Ascending aorta (tissue), 2 donors: ENCODE measurements at regions not wholly inside any gene's neighbourhood (a gene's known extent, or its start where the extent isn't known, plus 50 kb on each side); places are given as distances from the start of the nearest gene placed in this dataset.

Experiments used
- DNase-seq, 2 donors: peaks; one replicate each; pipeline ENCODE4 v3.0.0-alpha.2; 2019; ENCODE audit warnings: low spot score in 2 of 2
- H3K27ac ChIP-seq, 2 donors: fragments of 200-600 bp; sonication (generic); one replicate each; pipeline ENCODE4 v1.5.1; 2016 to 2017; ENCODE audit warnings: mild to moderate bottlenecking in 1 of 2
- H3K27me3 ChIP-seq: fragments of 200-600 bp; sonication (generic); one replicate; pipeline ENCODE4 v1.5.1; 2017
- H3K36me3 ChIP-seq, 2 donors: fragments of 200-600 bp; sonication (generic); one replicate each; pipeline ENCODE4 v1.5.1; 2016
- H3K4me1 ChIP-seq, 2 donors: fragments of 200-600 bp; sonication (generic); one replicate each; pipeline ENCODE4 v1.5.1; 2016 to 2017; ENCODE audit warnings: mild to moderate bottlenecking in 1 of 2
- H3K4me3 ChIP-seq, 2 donors: fragments of 200-600 bp; sonication (generic); one replicate each; pipeline ENCODE4 v1.5.1; 2016 to 2017; ENCODE audit warnings: mild to moderate bottlenecking in 1 of 2
- H3K9me3 ChIP-seq, 2 donors: fragments of 200-600 bp; sonication (generic); one replicate each; pipeline ENCODE4 v1.5.1; 2016
- intact Hi-C: fragments of 100-400 bp; cut with DNase I; formaldehyde crosslinking; loops from one replicate; pipeline ENCODE4 v1.15.1; 2023
- TF ChIP-seq, protein P1 (sequence below), 3 experiments: fragments of 200-600 bp in 2 of 3; fragments of 450-650 bp in 1 of 3; sonication (generic) in 2 of 3; IDR thresholded peaks; one replicate each; pipeline ENCODE4 v1.5.1; 2016 to 2019; ENCODE audit warnings: antibody characterized with exemption in 3 of 3, mild to moderate bottlenecking in 1 of 3, moderate library complexity in 1 of 3

DNA sequence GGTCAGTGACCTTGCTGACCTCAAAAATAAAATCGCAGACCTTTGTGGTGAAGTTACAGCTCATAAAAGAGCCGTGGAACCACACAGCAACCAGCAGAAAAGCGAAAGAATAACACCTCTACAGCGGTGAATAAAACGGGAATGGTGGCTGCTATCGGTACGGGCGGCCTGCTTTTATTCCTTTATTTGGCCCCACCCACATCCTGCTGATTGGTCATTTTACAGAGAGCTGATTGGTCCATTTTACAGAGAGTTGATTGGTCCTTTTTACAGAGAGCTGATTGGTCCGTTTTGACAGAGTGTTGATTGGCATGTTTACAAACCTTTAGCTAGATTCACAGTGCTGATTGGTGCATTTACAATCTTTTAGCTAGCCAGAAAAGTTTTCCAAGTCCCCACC is 80.7 kb upstream of the ATP10A start:
- H3K4me1 ChIP-seq = no peaks in the 10 kb centered on the region

DNA sequence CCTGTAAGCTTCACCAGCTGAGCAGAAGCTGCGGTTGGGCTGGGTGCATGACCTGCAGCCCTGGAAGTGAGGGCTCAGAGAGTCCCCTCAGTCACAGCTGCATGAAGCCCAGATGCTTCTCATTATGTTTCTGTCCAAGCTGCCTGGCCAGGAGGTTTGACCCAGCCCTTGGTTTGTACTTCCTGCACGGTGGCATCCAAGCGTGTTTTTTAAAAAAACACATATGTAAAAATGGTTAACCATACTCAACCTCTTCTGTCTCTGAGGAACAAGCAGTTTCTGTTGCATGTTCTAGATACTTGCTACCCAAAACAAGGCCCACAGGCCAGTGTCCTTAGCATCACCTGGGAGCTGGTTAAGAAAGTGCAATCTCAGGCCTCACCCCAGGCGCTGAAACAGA is 76.0 kb upstream of the ATP10A start:
- DNase-seq = no peak
- TF ChIP-seq, protein P1, sequence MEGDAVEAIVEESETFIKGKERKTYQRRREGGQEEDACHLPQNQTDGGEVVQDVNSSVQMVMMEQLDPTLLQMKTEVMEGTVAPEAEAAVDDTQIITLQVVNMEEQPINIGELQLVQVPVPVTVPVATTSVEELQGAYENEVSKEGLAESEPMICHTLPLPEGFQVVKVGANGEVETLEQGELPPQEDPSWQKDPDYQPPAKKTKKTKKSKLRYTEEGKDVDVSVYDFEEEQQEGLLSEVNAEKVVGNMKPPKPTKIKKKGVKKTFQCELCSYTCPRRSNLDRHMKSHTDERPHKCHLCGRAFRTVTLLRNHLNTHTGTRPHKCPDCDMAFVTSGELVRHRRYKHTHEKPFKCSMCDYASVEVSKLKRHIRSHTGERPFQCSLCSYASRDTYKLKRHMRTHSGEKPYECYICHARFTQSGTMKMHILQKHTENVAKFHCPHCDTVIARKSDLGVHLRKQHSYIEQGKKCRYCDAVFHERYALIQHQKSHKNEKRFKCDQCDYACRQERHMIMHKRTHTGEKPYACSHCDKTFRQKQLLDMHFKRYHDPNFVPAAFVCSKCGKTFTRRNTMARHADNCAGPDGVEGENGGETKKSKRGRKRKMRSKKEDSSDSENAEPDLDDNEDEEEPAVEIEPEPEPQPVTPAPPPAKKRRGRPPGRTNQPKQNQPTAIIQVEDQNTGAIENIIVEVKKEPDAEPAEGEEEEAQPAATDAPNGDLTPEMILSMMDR (IDR thresholded peaks at IDR 0.05) = no peak
- Histone ChIP-seq H3K36me3 (no peaks in the 10 kb centered on the region), H3K27me3 (no peaks in the 10 kb centered on the region), H3K4me3 (no peak overlapping the region), H3K4me1 (peaks cover 0 to 6% of the 10 kb centered on the region in 2 donors), H3K9me3 (no peaks in the 10 kb centered on the region), H3K27ac (no peak overlapping the region)
- intact Hi-C loops = no loop called here

More for the DNA sequence above, 80.7 kb upstream of the ATP10A start:
- DNase-seq = no peak
- H3K36me3 ChIP-seq = no peaks in the 10 kb centered on the region
- H3K27ac ChIP-seq = no peak overlapping the region
- no peaks in the 10 kb centered on the region for H3K9me3 ChIP-seq
- no peaks in the 10 kb centered on the region for H3K27me3 ChIP-seq
- H3K4me3 ChIP-seq = no peak overlapping the region
- TF ChIP-seq, protein P1 (IDR thresholded peaks at IDR 0.05) = no peak
- intact Hi-C loops = loop anchor here (10.0 kb wide), 1 partner anchor 321 kb away; no protein-coding TSS in a partner anchor

DNA sequence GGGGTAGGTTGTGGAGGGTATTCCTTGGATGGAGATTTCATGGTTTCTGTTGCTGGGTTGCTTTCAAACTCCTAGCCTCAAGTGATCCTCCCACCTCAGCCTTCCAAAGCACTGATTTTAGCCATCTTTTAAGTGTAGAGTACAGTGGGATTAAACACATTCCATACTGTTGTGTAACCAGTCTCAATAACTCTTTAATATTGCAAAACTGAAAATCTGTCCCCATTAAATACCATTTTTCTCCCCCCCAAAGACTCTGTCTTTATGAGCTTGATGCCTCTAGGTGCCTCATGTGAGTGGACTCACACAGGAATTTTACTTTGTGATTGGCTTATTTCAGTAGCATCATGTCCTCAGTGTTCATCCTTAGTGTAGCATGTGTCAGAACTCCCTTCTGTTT is 74.7 kb upstream of the ATP10A start:
- intact Hi-C loops = no loop called here
- H3K9me3 ChIP-seq = no peaks in the 10 kb centered on the region
- no peak overlapping the region for H3K4me3 ChIP-seq
- no peaks in the 10 kb centered on the region for H3K27me3 ChIP-seq
- DNase-seq = no peak
- H3K4me1 ChIP-seq = peaks cover 0 to 16% of the 10 kb centered on the region in 2 donors
- TF ChIP-seq, protein P1 (IDR thresholded peaks at IDR 0.05) = no peak
- no peak overlapping the region for H3K27ac ChIP-seq
- no peaks in the 10 kb centered on the region for H3K36me3 ChIP-seq

DNA sequence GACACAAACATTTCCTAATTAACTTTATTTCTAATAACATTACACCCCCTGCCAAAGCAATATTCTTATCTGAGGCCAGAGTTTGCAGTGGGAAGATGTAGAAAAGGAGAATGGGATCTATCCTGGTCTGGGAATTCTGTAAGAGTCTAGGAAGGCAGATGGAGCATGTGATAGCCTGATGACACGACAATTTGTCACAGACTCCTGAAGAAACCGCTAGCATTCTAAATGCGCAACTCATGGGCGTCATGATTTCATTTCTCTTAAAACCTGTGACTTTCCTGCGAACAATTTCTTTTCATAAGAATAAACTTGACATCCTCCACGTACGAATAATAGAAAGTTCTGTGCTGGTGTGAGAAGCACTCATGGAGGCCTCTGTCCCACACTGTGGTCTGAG is 72.9 kb upstream of the ATP10A start:
- Histone ChIP-seq H3K36me3 (no peaks in the 10 kb centered on the region), H3K4me3 (no peak overlapping the region), H3K9me3 (no peaks in the 10 kb centered on the region), H3K4me1 (peaks cover 0 to 17% of the 10 kb centered on the region in 2 donors), H3K27ac (no peak overlapping the region), H3K27me3 (no peaks in the 10 kb centered on the region)
- no peak for DNase-seq
- intact Hi-C loops = no loop called here
- TF ChIP-seq, protein P1 (IDR thresholded peaks at IDR 0.05) = no peak

DNA sequence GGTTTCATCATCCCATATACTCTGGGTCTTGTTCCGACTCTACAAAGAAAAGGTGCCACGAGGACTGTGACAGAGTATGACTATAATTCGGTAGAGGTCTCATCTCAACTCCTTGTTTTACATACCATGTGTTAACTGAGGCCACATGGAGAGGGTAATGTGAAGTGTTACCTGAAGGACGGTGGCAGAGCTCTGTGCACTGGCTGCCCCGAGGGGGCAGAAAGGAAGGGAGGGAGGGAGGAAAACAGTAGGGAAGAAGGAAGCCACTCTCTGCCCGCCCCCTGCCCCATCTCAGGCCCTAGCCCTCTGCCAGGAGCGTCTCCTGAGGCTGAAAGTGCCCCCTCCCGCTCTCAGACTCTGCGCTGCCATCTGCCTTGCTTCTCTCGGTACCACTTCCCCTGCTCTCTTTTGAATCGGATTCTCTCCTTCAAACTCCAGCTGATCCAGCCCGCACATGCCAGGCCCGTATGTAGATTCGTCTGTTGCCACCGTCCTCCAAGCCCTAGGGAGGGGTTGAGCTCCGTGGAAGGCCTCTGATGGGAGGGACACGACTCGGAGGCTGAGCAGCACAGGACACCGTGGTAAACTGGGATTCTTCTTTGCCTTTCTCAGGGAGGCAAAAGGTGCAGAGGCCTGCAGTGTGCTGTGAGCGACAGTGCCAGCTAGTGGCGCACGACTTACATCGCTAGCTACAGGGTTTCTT is 70.5 kb upstream of the ATP10A start:
- TF ChIP-seq, protein P1 (IDR thresholded peaks at IDR 0.05) = peak; percentile 61 to 76 (median 71)
- peak in 1 of 2 donors; percentile 88 for DNase-seq
- H3K4me1 ChIP-seq = peaks cover 0 to 17% of the 10 kb centered on the region in 2 donors
- H3K4me3 ChIP-seq = peak overlapping the region; percentile 31 to 53
- intact Hi-C loops = loop anchor here (1.0 to 5.0 kb wide), 4 partner anchors 70 to 425 kb away; partner anchors contain the start of gene ATP10A
- H3K27me3 ChIP-seq = no peaks in the 10 kb centered on the region
- no peaks in the 10 kb centered on the region for H3K36me3 ChIP-seq
- peak overlapping the region in 1 of 2 donors; percentile 22 for H3K27ac ChIP-seq
- H3K9me3 ChIP-seq = no peaks in the 10 kb centered on the region
